CD14-positive monocyte (primary cell): ENCODE measurements at regions not wholly inside any gene's neighbourhood (a gene's known extent, or its start where the extent isn't known, plus 50 kb on each side); places are given as distances from the start of the nearest gene placed in this dataset.

ENCODE experiments used
- DNase-seq, 3 donors: peaks; one replicate each; pipeline ENCODE4 v3.0.0-alpha.2; 2011 to 2022
- H2AFZ ChIP-seq: 2 replicates; pipeline ENCODE4 v1.6.0; 2012; ENCODE audit warnings: mild to moderate bottlenecking, low read depth, low read length, inconsistent platforms; ENCODE audit not compliant: insufficient read depth, poor library complexity, severe bottlenecking
- H3K27ac ChIP-seq, 2 donors: 1 replicate in 1 of 2; 2 replicates in 1 of 2; pipeline ENCODE4 v1.5.1; 2012 to 2013; ENCODE audit warnings: low read length in 2 of 2, control low read depth in 1 of 2, inconsistent platforms in 1 of 2, low read depth in 1 of 2, mild to moderate bottlenecking in 1 of 2
- H3K27me3 ChIP-seq, 2 donors: one replicate each; pipeline versions ENCODE4 v1.6.0 to v1.6.1; 2011 to 2013; ENCODE audit warnings: low read length in 2 of 2; ENCODE audit not compliant: control insufficient read depth in 2 of 2, insufficient read depth in 2 of 2
- H3K36me3 ChIP-seq, 2 donors: replicated peaks in 1 of 2; 1 replicate in 1 of 2; 2 replicates in 1 of 2; pipeline versions ENCODE4 v1.5.1 to v1.6.1; 2012 to 2013; ENCODE audit warnings: low read length in 2 of 2, control low read depth in 1 of 2, inconsistent platforms in 1 of 2, mild to moderate bottlenecking in 1 of 2; ENCODE audit not compliant: insufficient read depth in 2 of 2, control insufficient read depth in 1 of 2
- H3K4me1 ChIP-seq, 2 donors: 1 replicate in 1 of 2; 2 replicates in 1 of 2; pipeline versions ENCODE4 v1.5.1 to v1.6.1; 2012 to 2013; ENCODE audit warnings: low read length in 2 of 2, control low read depth in 1 of 2, inconsistent platforms in 1 of 2, mild to moderate bottlenecking in 1 of 2, moderate library complexity in 1 of 2; ENCODE audit not compliant: insufficient read depth in 2 of 2, control insufficient read depth in 1 of 2
- H3K4me2 ChIP-seq: replicated peaks from 2 replicates; pipeline ENCODE3; 2012; ENCODE audit warnings: low read length, moderate library complexity, mild to moderate bottlenecking; ENCODE audit not compliant: poor library complexity, severe bottlenecking; ENCODE audit errors: extremely low read depth
- H3K4me3 ChIP-seq, 3 experiments: fragments of 200-600 bp in 1 of 3; sonication (generic) in 1 of 3; replicated peaks in 1 of 3; 1 replicate in 2 of 3; 2 replicates in 1 of 3; pipeline ENCODE4 v1.5.1; 2011 to 2013; ENCODE audit warnings: low read length in 3 of 3, mild to moderate bottlenecking in 3 of 3, control low read depth in 2 of 3, low read depth in 2 of 3, inconsistent platforms in 1 of 3, moderate library complexity in 1 of 3
- H3K79me2 ChIP-seq: 2 replicates; pipeline ENCODE4 v1.6.0; 2012; ENCODE audit warnings: mild to moderate bottlenecking, control low read depth, inconsistent platforms, low read length, moderate library complexity; ENCODE audit not compliant: insufficient read depth
- H3K9ac ChIP-seq: 2 replicates; pipeline ENCODE4 v1.6.0; 2017; ENCODE audit warnings: low read length, mild to moderate bottlenecking; ENCODE audit not compliant: insufficient read depth, poor library complexity, severe bottlenecking
- H3K9me3 ChIP-seq, 2 donors: replicated peaks in 1 of 2; 1 replicate in 1 of 2; 2 replicates in 1 of 2; pipeline versions ENCODE4 v1.5.1 to v1.6.1; 2012 to 2013; ENCODE audit warnings: low read length in 2 of 2, control low read depth in 1 of 2; ENCODE audit not compliant: control insufficient read depth in 1 of 2, insufficient read depth in 1 of 2
- H4K20me1 ChIP-seq: 2 replicates; pipeline ENCODE4 v1.6.0; 2012; ENCODE audit warnings: mild to moderate bottlenecking, low read length, control low read depth, moderate library complexity; ENCODE audit not compliant: insufficient read depth
- H3K27ac Mint-ChIP-seq, 7 donors: one replicate each; pipeline ENCODE4 v1.8.0; 2020; ENCODE audit warnings: mild to moderate bottlenecking in 7 of 7, mixed read lengths in 7 of 7, moderate library complexity in 6 of 7, inconsistent platforms in 2 of 7
- H3K27me3 Mint-ChIP-seq, 3 donors: one replicate each; pipeline ENCODE4 v1.8.0; 2021 to 2022; ENCODE audit warnings: low read depth in 3 of 3, mild to moderate bottlenecking in 3 of 3, mixed read lengths in 3 of 3, moderate library complexity in 3 of 3, inconsistent platforms in 1 of 3
- H3K36me3 Mint-ChIP-seq, 2 donors: one replicate each; pipeline ENCODE4 v1.8.0; 2020; ENCODE audit warnings: mixed read lengths in 2 of 2, inconsistent platforms in 1 of 2, mild to moderate bottlenecking in 1 of 2
- H3K4me1 Mint-ChIP-seq: one replicate; pipeline ENCODE4 v1.8.0; 2020; ENCODE audit warnings: mild to moderate bottlenecking, mixed read lengths
- H3K4me3 Mint-ChIP-seq, 2 donors: one replicate each; pipeline ENCODE4 v1.8.0; 2020; ENCODE audit warnings: mild to moderate bottlenecking in 2 of 2, mixed read lengths in 2 of 2, moderate library complexity in 1 of 2
- H3K9me3 Mint-ChIP-seq, 7 donors: one replicate each; pipeline ENCODE4 v1.8.0; 2020 to 2022; ENCODE audit warnings: mixed read lengths in 7 of 7, mild to moderate bottlenecking in 6 of 7, moderate library complexity in 6 of 7, inconsistent platforms in 2 of 7
- WGBS: methylation state at CpG from one replicate; pipeline ENCODE4 v1.1.5; 2013; ENCODE audit warnings: missing lambda C conversion rate; ENCODE audit not compliant: insufficient coverage; 5-methylcytosine and 5-hydroxymethylcytosine counted together
- intact Hi-C, 2 donors: fragments of 100-400 bp; cut with micrococcal nuclease; formaldehyde crosslinking; loops; one replicate each; pipeline versions ENCODE4 v1.15.0 to v1.15.1; 2023
- TF ChIP-seq, protein P1 (sequence below): fragments of 200-600 bp; IDR thresholded peaks from one replicate; pipeline ENCODE4 v1.8.0; 2022; ENCODE audit warnings: antibody characterized with exemption, mild to moderate bottlenecking

DNA sequence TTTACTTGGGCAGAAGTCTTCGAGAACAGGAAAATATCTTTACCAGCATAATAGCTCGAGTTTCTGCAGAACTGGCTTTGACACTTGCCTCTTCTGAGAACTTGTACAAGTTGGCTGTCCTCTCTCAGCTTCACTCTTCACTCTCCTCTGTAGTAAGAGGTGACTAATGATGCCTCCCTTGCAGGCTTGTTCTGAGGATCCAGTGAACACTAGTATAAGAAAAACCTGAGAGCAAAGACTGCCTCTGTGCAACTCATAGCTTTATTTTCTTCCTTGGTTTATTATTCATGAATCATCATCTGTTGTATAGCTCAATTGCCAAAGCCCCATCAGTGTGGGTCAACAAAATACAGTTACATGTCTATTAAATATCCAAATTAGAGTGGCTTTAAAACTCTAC is 266.7 kb upstream of the CLNK start:
- Mint-ChIP-seq H3K4me1 (peaks cover 22% of the 10 kb centered on the region), H3K27ac (no peak overlapping the region), H3K9me3 (peaks cover 0 to 7% (median 0%) of the 10 kb centered on the region in 7 donors), H3K36me3 (no peaks in the 10 kb centered on the region), H3K27me3 (no peaks in the 10 kb centered on the region), H3K4me3 (no peak overlapping the region)
- Histone ChIP-seq H3K27me3 (no peaks in the 10 kb centered on the region), H4K20me1 (no peaks in the 10 kb centered on the region), H3K79me2 (no peaks in the 10 kb centered on the region), H3K4me3 (no peak overlapping the region), H3K36me3 (no peaks in the 10 kb centered on the region), H3K27ac (no peak overlapping the region), H2AFZ (no peak overlapping the region), H3K4me2 (no peak overlapping the region), H3K9me3 (no peaks in the 10 kb centered on the region), H3K9ac (no peak overlapping the region), H3K4me1 (peaks cover 10 to 21% of the 10 kb centered on the region in 2 donors)
- TF ChIP-seq, protein P1, sequence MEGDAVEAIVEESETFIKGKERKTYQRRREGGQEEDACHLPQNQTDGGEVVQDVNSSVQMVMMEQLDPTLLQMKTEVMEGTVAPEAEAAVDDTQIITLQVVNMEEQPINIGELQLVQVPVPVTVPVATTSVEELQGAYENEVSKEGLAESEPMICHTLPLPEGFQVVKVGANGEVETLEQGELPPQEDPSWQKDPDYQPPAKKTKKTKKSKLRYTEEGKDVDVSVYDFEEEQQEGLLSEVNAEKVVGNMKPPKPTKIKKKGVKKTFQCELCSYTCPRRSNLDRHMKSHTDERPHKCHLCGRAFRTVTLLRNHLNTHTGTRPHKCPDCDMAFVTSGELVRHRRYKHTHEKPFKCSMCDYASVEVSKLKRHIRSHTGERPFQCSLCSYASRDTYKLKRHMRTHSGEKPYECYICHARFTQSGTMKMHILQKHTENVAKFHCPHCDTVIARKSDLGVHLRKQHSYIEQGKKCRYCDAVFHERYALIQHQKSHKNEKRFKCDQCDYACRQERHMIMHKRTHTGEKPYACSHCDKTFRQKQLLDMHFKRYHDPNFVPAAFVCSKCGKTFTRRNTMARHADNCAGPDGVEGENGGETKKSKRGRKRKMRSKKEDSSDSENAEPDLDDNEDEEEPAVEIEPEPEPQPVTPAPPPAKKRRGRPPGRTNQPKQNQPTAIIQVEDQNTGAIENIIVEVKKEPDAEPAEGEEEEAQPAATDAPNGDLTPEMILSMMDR, result no peak
- intact Hi-C loops, result loop anchor here in 1 of 2 donors (10.0 kb wide), 1 partner anchor 533 kb away; no protein-coding TSS in a partner anchor
- WGBS, result 93% methylated on average over 2 of the region's 2 CpGs
- DNase-seq, result no peak

DNA sequence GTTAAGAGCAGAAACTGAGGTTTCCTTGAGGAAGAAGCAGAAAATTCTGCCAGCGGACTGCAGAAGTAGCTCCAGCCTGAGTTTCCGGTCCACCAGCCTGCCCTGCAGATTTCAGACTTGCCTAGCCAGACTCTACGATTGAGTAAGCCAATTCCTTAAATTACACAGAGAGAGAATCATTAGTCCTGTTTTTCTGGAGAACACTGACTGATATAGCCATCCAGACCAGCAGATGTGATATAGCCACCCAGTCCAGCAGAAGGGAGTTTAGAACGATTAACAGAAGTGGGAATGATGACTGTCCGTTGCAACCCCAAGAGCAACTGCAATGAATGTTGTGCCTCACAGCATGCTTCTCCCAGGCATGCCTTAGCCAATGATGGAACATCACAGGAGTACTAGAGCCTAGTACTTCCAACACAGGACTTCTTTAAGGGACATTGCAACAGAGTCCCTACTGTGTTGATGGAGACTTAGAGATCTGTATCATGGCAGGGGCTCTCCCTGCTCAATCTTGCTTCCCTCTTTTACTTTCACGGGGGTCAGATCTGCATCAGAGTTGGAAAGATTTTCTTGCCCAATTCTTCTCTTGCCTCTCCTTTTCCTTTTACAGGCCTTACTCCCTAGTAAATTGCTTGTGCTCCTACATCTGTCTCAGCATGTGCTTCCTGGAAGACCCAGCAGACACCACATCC is 264.6 kb upstream of the CLNK start:
- Histone ChIP-seq H3K9ac (no peak overlapping the region), H2AFZ (no peak overlapping the region), H3K27ac (no peak overlapping the region), H3K4me1 (peaks cover 0 to 11% of the 10 kb centered on the region in 2 donors), H3K27me3 (no peaks in the 10 kb centered on the region), H3K79me2 (no peaks in the 10 kb centered on the region), H3K36me3 (no peaks in the 10 kb centered on the region), H3K4me3 (no peak overlapping the region), H3K4me2 (no peak overlapping the region), H3K9me3 (no peaks in the 10 kb centered on the region), H4K20me1 (no peaks in the 10 kb centered on the region)
- Mint-ChIP-seq H3K36me3 (no peaks in the 10 kb centered on the region), H3K9me3 (peaks cover 0 to 7% (median 2%) of the 10 kb centered on the region in 7 donors), H3K27ac (peak overlapping the region in 2 of 7 donors; percentile 1 to 6), H3K27me3 (peaks cover 0 to 2% (median 0%) of the 10 kb centered on the region in 3 donors), H3K4me3 (no peak overlapping the region), H3K4me1 (peaks cover 13% of the 10 kb centered on the region)
- intact Hi-C loops, result no loop called here
- 64% methylated on average over 6 of the region's 6 CpGs for WGBS
- TF ChIP-seq, protein P1, result no peak
- peak in 1 of 3 donors; percentile 60 for DNase-seq
